Neural cell (in vitro differentiated cells): ENCODE measurements at regions not wholly inside any gene's neighbourhood (a gene's known extent, or its start where the extent isn't known, plus 50 kb on each side); places are given as distances from the start of the nearest gene placed in this dataset.

ENCODE experiments used
- H2AFZ ChIP-seq: fragments of 200-600, 300-800 bp; sonication (generic), shearing (Covaris generic); 2 replicates; pipeline ENCODE4 v1.6.0; 2014; ENCODE audit warnings: low read depth, mild to moderate bottlenecking, antibody characterized with exemption, low read length, moderate library complexity
- H3F3A ChIP-seq: fragments of 200-600 bp; shearing (Covaris generic); 2 replicates; pipeline ENCODE4 v1.6.1; 2016; ENCODE audit warnings: mild to moderate bottlenecking, moderate library complexity, mixed read lengths, antibody characterized with exemption, low read length; ENCODE audit not compliant: insufficient read depth, poor library complexity, severe bottlenecking
- H3K27ac ChIP-seq: fragments of 200-600, 300-800 bp; sonication (generic), shearing (Covaris generic); 2 replicates; pipeline ENCODE4 v1.5.1; 2014; ENCODE audit warnings: mild to moderate bottlenecking, low read length, moderate library complexity
- H3K27me3 ChIP-seq: fragments of 300-800, 200-600 bp; sonication (generic), shearing (Covaris generic); 2 replicates; pipeline ENCODE4 v1.6.0; 2014; ENCODE audit warnings: mild to moderate bottlenecking, low read depth, low read length, moderate library complexity; ENCODE audit not compliant: insufficient read depth
- H3K36me3 ChIP-seq: fragments of 300-800, 200-600 bp; sonication (generic), shearing (Covaris generic); 2 replicates; pipeline ENCODE4 v1.5.1; 2014; ENCODE audit warnings: mild to moderate bottlenecking, antibody characterized with exemption, low read length, moderate library complexity; ENCODE audit not compliant: insufficient read depth
- H3K4me2 ChIP-seq: fragments of 300-800, 200-600 bp; sonication (generic), shearing (Covaris generic); 2 replicates; pipeline ENCODE4 v1.6.0; 2014; ENCODE audit warnings: mild to moderate bottlenecking, low read length
- H3K4me3 ChIP-seq: fragments of 300-800, 200-600 bp; sonication (generic), shearing (Covaris generic); 2 replicates; pipeline ENCODE4 v1.5.1; 2014; ENCODE audit warnings: mild to moderate bottlenecking, low read length, moderate library complexity
- H3K79me2 ChIP-seq: fragments of 200-600 bp; shearing (Covaris generic); replicated peaks from 2 replicates; pipeline ENCODE4 v1.6.0; 2014; ENCODE audit warnings: mild to moderate bottlenecking, low read length, moderate library complexity; ENCODE audit not compliant: insufficient read depth
- H3K9ac ChIP-seq: fragments of 300-800, 200-600 bp; sonication (generic), shearing (Covaris generic); 2 replicates; pipeline ENCODE4 v1.6.1; 2016; ENCODE audit warnings: mild to moderate bottlenecking, low read length, mixed read lengths
- H3K9me2 ChIP-seq: fragments of 200-600 bp; shearing (Covaris generic); 2 replicates; pipeline ENCODE4 v1.6.1; 2016; ENCODE audit warnings: mild to moderate bottlenecking, low read length, mixed read lengths; ENCODE audit not compliant: insufficient read depth
- H3K9me3 ChIP-seq: fragments of 200-600, 300-800 bp; sonication (generic), shearing (Covaris generic); 2 replicates; pipeline ENCODE4 v1.6.1; 2016; ENCODE audit warnings: mild to moderate bottlenecking, mixed run types, low read length, moderate library complexity, mixed read lengths
- H4K20me1 ChIP-seq: fragments of 200-600 bp; shearing (Covaris generic); 2 replicates; pipeline ENCODE4 v1.6.1; 2016; ENCODE audit warnings: mild to moderate bottlenecking, mixed run types; ENCODE audit not compliant: insufficient read depth
- CTCF ChIP-seq: fragments of 450-650 bp; IDR thresholded peaks from 2 replicates; pipeline ENCODE4 v1.5.1; 2014; ENCODE audit warnings: antibody characterized with exemption, mild to moderate bottlenecking, moderate library complexity; ENCODE audit not compliant: poor library complexity, severe bottlenecking
- EP300 ChIP-seq: fragments of 450-650 bp; conservative IDR thresholded peaks from 2 replicates; pipeline ENCODE4 v1.6.1; 2014; ENCODE audit warnings: antibody characterized with exemption, mild to moderate bottlenecking, moderate library complexity; ENCODE audit not compliant: poor library complexity, severe bottlenecking
- EZH2 ChIP-seq: fragments of 200-600, 300-800 bp; shearing (Covaris generic), sonication (generic); IDR thresholded peaks from 2 replicates; pipeline ENCODE4 v1.6.1; 2014; ENCODE audit warnings: antibody characterized with exemption, low read length, borderline replicate concordance, mild to moderate bottlenecking; ENCODE audit not compliant: insufficient read depth, poor library complexity, severe bottlenecking
- MXI1 ChIP-seq: fragments of 450-650 bp; conservative IDR thresholded peaks from 2 replicates; pipeline ENCODE4 v1.6.1; 2014; ENCODE audit warnings: antibody characterized with exemption, mild to moderate bottlenecking; ENCODE audit not compliant: poor library complexity, severe bottlenecking
- POLR2AphosphoS5 ChIP-seq: IDR thresholded peaks from 2 replicates; pipeline ENCODE4 v1.6.1; 2012
- RAD21 ChIP-seq: fragments of 450-650 bp; conservative IDR thresholded peaks from 2 replicates; pipeline ENCODE4 v1.6.1; 2014; ENCODE audit warnings: antibody characterized with exemption, mild to moderate bottlenecking, moderate library complexity
- SMC3 ChIP-seq: fragments of 450-650 bp; conservative IDR thresholded peaks from 2 replicates; pipeline ENCODE4 v1.6.1; 2014; ENCODE audit warnings: antibody characterized with exemption, mild to moderate bottlenecking, moderate library complexity; ENCODE audit not compliant: poor library complexity
- TAF1 ChIP-seq: IDR thresholded peaks from 2 replicates; pipeline ENCODE4 v1.6.1; 2012; ENCODE audit warnings: low read depth
- TF ChIP-seq, protein P1 (sequence below): IDR thresholded peaks from 2 replicates; pipeline ENCODE4 v1.6.1; 2012; ENCODE audit warnings: borderline replicate concordance

DNA sequence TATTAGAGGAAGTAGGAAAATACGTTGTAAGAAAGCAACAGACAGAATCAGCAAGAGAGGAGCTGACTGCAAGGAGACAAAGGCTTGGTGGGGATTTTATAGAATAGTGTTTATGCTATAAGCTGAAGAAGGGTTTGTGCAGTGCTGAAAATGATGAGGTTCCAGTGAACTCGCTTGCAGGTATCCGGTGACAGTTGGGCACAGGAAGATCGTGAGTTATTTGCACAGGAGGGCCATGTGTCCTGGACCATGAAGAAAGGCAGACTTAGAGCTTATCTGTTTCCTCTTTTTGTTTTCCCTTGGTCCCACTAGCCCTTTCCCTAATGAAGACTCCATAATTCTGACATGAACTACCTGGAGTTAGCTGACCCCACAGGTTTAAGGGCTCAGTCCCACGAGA, 61.4 kb downstream of the NXNL2 start:
- no peak overlapping the region for H3K4me2 ChIP-seq
- no peaks in the 10 kb centered on the region for H3K36me3 ChIP-seq
- no peaks in the 10 kb centered on the region for H3K79me2 ChIP-seq
- H4K20me1 ChIP-seq = no peaks in the 10 kb centered on the region
- H3K4me3 ChIP-seq = no peak overlapping the region
- no peaks in the 10 kb centered on the region for H3K9me2 ChIP-seq
- H3F3A ChIP-seq = no peaks in the 10 kb centered on the region
- no peaks in the 10 kb centered on the region for H3K9me3 ChIP-seq
- no peak overlapping the region for H2AFZ ChIP-seq
- H3K9ac ChIP-seq = no peak overlapping the region
- TF ChIP-seq SMC3 (no peak), RAD21 (no peak), POLR2AphosphoS5 (no peak), EZH2 (no peak), CTCF (no peak), EP300 (no peak), TAF1 (no peak), MXI1 (no peak)
- TF ChIP-seq, protein P1, sequence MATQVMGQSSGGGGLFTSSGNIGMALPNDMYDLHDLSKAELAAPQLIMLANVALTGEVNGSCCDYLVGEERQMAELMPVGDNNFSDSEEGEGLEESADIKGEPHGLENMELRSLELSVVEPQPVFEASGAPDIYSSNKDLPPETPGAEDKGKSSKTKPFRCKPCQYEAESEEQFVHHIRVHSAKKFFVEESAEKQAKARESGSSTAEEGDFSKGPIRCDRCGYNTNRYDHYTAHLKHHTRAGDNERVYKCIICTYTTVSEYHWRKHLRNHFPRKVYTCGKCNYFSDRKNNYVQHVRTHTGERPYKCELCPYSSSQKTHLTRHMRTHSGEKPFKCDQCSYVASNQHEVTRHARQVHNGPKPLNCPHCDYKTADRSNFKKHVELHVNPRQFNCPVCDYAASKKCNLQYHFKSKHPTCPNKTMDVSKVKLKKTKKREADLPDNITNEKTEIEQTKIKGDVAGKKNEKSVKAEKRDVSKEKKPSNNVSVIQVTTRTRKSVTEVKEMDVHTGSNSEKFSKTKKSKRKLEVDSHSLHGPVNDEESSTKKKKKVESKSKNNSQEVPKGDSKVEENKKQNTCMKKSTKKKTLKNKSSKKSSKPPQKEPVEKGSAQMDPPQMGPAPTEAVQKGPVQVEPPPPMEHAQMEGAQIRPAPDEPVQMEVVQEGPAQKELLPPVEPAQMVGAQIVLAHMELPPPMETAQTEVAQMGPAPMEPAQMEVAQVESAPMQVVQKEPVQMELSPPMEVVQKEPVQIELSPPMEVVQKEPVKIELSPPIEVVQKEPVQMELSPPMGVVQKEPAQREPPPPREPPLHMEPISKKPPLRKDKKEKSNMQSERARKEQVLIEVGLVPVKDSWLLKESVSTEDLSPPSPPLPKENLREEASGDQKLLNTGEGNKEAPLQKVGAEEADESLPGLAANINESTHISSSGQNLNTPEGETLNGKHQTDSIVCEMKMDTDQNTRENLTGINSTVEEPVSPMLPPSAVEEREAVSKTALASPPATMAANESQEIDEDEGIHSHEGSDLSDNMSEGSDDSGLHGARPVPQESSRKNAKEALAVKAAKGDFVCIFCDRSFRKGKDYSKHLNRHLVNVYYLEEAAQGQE = no peak
- no peak overlapping the region for H3K27ac ChIP-seq
- H3K27me3 ChIP-seq = no peaks in the 10 kb centered on the region

GRCh38 chr9:88604836-88605511, 70.0 kb downstream of the NXNL2 start:
- no peaks in the 10 kb centered on the region for H3K9me2 ChIP-seq
- no peaks in the 10 kb centered on the region for H4K20me1 ChIP-seq
- H3K9ac ChIP-seq = no peak overlapping the region
- no peaks in the 10 kb centered on the region for H3K27me3 ChIP-seq
- H3K4me3 ChIP-seq = no peak overlapping the region
- H3K9me3 ChIP-seq = no peaks in the 10 kb centered on the region
- no peak overlapping the region for H3K4me2 ChIP-seq
- TF ChIP-seq EZH2 (no peak), SMC3 (no peak), MXI1 (no peak), RAD21 (no peak), EP300 (no peak)
- TF ChIP-seq, protein P1 = no peak
- H3F3A ChIP-seq = no peaks in the 10 kb centered on the region
- no peak overlapping the region for H3K27ac ChIP-seq
- H3K79me2 ChIP-seq = no peaks in the 10 kb centered on the region
- no peaks in the 10 kb centered on the region for H3K36me3 ChIP-seq
- H2AFZ ChIP-seq = no peak overlapping the region
